HFF-Myc (cell line): ENCODE measurements at regions not wholly inside any gene's neighbourhood (a gene's known extent, or its start where the extent isn't known, plus 50 kb on each side); places are given as distances from the start of the nearest gene placed in this dataset.

Experiments used
- DNase-seq: peaks from one replicate; pipeline ENCODE4 v3.0.0-alpha.2; 2011; ENCODE audit warnings: low read depth; ENCODE audit errors: extremely low read depth
- H3K4me3 ChIP-seq: replicated peaks from 2 replicates; pipeline ENCODE4 v1.5.1; 2011; ENCODE audit warnings: low read depth, mild to moderate bottlenecking, control low read depth, low read length
- TF ChIP-seq, protein P1 (sequence below): IDR thresholded peaks from 2 replicates; pipeline ENCODE4 v1.5.1; 2012; ENCODE audit warnings: mild to moderate bottlenecking, low read depth, low read length, control low read depth; ENCODE audit errors: missing control alignments

GRCh38 chr13:62320129-62321108, 904.8 kb upstream of the PCDH20 start:
- TF ChIP-seq, protein P1, sequence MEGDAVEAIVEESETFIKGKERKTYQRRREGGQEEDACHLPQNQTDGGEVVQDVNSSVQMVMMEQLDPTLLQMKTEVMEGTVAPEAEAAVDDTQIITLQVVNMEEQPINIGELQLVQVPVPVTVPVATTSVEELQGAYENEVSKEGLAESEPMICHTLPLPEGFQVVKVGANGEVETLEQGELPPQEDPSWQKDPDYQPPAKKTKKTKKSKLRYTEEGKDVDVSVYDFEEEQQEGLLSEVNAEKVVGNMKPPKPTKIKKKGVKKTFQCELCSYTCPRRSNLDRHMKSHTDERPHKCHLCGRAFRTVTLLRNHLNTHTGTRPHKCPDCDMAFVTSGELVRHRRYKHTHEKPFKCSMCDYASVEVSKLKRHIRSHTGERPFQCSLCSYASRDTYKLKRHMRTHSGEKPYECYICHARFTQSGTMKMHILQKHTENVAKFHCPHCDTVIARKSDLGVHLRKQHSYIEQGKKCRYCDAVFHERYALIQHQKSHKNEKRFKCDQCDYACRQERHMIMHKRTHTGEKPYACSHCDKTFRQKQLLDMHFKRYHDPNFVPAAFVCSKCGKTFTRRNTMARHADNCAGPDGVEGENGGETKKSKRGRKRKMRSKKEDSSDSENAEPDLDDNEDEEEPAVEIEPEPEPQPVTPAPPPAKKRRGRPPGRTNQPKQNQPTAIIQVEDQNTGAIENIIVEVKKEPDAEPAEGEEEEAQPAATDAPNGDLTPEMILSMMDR = peak; percentile 3
- no peak overlapping the region for H3K4me3 ChIP-seq
- no peak for DNase-seq

- TF ChIP-seq, protein P1 = no peak
- no peak overlapping the region for H3K4me3 ChIP-seq
- no peak for DNase-seq
Measured at GRCh38 chr13:62309904-62310303, 894.3 kb upstream of the PCDH20 start.

DNA sequence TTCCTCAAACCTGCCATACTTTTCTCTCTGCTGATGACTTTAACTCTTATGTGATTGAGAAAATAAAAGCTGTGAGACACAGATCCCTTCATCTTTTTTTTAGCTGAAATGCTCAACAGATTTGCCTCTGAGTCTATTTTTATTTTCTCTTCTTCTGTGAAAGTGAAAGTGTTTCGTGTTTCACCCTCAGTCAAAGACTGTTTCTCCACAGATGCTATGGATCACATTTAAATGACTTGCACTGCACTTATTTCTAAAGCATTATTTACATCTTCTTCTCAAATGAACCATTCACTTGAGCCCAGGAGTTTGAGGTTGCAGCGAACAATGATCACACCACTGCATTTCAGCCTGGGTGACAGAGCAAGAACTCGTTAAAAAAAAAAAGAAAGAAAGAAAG, 890.1 kb upstream of the PCDH20 start:
- H3K4me3 ChIP-seq = no peak overlapping the region
- TF ChIP-seq, protein P1 = no peak
- no peak for DNase-seq

GRCh38 chr13:62302341-62302740, 886.7 kb upstream of the PCDH20 start:
- DNase-seq = no peak
- TF ChIP-seq, protein P1 = no peak
- no peak overlapping the region for H3K4me3 ChIP-seq

- no peak for DNase-seq
- no peak overlapping the region for H3K4me3 ChIP-seq
- TF ChIP-seq, protein P1 = no peak
Measured at GRCh38 chr13:62299988-62300387, 884.3 kb upstream of the PCDH20 start.

DNA sequence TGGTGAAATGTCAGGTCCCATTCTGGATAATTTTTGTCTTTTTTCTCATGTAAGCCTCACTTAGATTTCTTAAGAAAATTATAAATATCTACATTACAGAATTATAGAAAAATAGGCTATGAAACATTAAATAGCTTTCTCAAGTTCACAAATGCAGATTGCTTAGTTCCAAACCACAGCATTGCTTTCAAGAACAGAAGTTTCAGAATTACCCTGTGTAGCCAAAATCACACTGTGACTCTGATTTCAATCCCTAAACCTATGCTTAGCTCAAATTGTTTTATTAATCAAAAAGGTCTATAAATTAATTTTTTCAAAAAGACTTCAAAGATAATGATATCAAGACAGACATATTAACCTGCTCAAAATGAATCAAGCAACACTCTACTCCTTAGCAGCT, 881.2 kb upstream of the PCDH20 start:
- TF ChIP-seq, protein P1 = no peak
- H3K4me3 ChIP-seq = no peak overlapping the region
- no peak for DNase-seq
